PC-9 (cell line): ENCODE measurements at regions not wholly inside any gene's neighbourhood (a gene's known extent, or its start where the extent isn't known, plus 50 kb on each side); places are given as distances from the start of the nearest gene placed in this dataset.

Experiments
- BruUV-seq: library from RNA; stranded (reverse); fragments of 400-500 nt; replicated peaks from 2 replicates; lab custom pipeline; 2021; lab: Mats Ljungman, UMichigan
- CTCF ChIA-PET: fragments of 300-600 bp; sonication (Branson Sonifier 250); formaldehyde crosslinking; loops from one replicate; lab custom pipeline; 2022; ENCODE audit warnings: antibody characterized with exemption; lab: Charles Lee
- POLR2A ChIA-PET: fragments of 300-600 bp; sonication (Branson Sonifier 250); formaldehyde crosslinking; loops from one replicate; lab custom pipeline; 2022; ENCODE audit warnings: antibody characterized with exemption; ENCODE audit not compliant: unreplicated experiment; lab: Charles Lee
- DNase-seq, 2 experiments: peaks; one replicate each; pipeline versions ENCODE4 v3.0.0 to v3.0.0-alpha.2; 2015 to 2022; ENCODE audit warnings: mixed read lengths in 1 of 2
- H2AFZ ChIP-seq: fragments of 200-600 bp; sonication (generic); 2 replicates; pipeline ENCODE4 v1.8.1; 2017; ENCODE audit warnings: antibody characterized with exemption
- H3F3A ChIP-seq: fragments of 200-600 bp; sonication (generic); 2 replicates; pipeline ENCODE4 v1.8.1; 2017; ENCODE audit warnings: antibody characterized with exemption, mild to moderate bottlenecking, low read depth; ENCODE audit not compliant: insufficient read depth
- H3K27ac ChIP-seq: fragments of 200-600 bp; sonication (generic); 2 replicates; pipeline ENCODE4 v1.6.1; 2016; ENCODE audit warnings: mixed run types
- H3K27me3 ChIP-seq: fragments of 200-600 bp; sonication (generic); 2 replicates; pipeline ENCODE4 v1.6.1; 2016; ENCODE audit warnings: low read depth, mixed run types; ENCODE audit not compliant: insufficient read depth
- H3K36me3 ChIP-seq: fragments of 200-600 bp; sonication (generic); 2 replicates; pipeline ENCODE4 v1.6.1; 2016; ENCODE audit warnings: low read depth, mixed run types
- H3K4me1 ChIP-seq: fragments of 200-600 bp; sonication (generic); replicated peaks from 2 replicates; pipeline ENCODE4 v1.6.1; 2016; ENCODE audit warnings: mixed run types; ENCODE audit not compliant: insufficient read depth
- H3K4me2 ChIP-seq: fragments of 200-600 bp; sonication (generic); 2 replicates; pipeline ENCODE4 v1.6.1; 2017; ENCODE audit warnings: mixed run types
- H3K4me3 ChIP-seq: fragments of 200-600 bp; sonication (generic); 2 replicates; pipeline ENCODE4 v1.6.1; 2016; ENCODE audit warnings: mixed run types
- H3K79me2 ChIP-seq: fragments of 200-600 bp; sonication (generic); 2 replicates; pipeline ENCODE4 v1.6.1; 2017; ENCODE audit warnings: low read depth, mixed run types
- H3K9me2 ChIP-seq: fragments of 200-600 bp; sonication (generic); 2 replicates; pipeline ENCODE4 v1.8.1; 2017; ENCODE audit warnings: mild to moderate bottlenecking; ENCODE audit not compliant: insufficient read depth
- H3K9me3 ChIP-seq: fragments of 200-600 bp; sonication (generic); 2 replicates; pipeline ENCODE4 v1.8.1; 2016; ENCODE audit warnings: low read depth; ENCODE audit not compliant: insufficient read depth
- H4K20me1 ChIP-seq: fragments of 200-600 bp; sonication (generic); 2 replicates; pipeline ENCODE4 v1.8.1; 2017; ENCODE audit not compliant: insufficient read depth
- CTCF ChIP-seq: fragments of 200-600 bp; sonication (generic); conservative IDR thresholded peaks from 2 replicates; pipeline ENCODE4 v1.6.1; 2017; ENCODE audit warnings: mixed run types, antibody characterized with exemption, mild to moderate bottlenecking, moderate library complexity
- EZH2 ChIP-seq: fragments of 200-600 bp; sonication (generic); IDR thresholded peaks from 2 replicates; pipeline ENCODE4 v1.8.0; 2017; ENCODE audit warnings: antibody characterized with exemption, low read depth
- intact Hi-C: fragments of 100-400 bp; cut with micrococcal nuclease; formaldehyde crosslinking; loops from one replicate; pipeline ENCODE4 v1.10.0; 2022; ENCODE audit not compliant: unreplicated experiment

- H3K9me2 ChIP-seq, result no peaks in the 10 kb centered on the region; the same call in 1 of the 2 replicates
- TF ChIP-seq CTCF (no peak), EZH2 (no peak)
- BruUV-seq, result no TSS peak
- H3F3A ChIP-seq, result no peaks in the 10 kb centered on the region
- no peak overlapping the region for H2AFZ ChIP-seq
- no peaks in the 10 kb centered on the region for H3K27me3 ChIP-seq
- intact Hi-C loops, result no loop called here
- H3K36me3 ChIP-seq, result no peaks in the 10 kb centered on the region
- H3K4me1 ChIP-seq, result no peaks in the 10 kb centered on the region
- H3K27ac ChIP-seq, result no peak overlapping the region
- no peak overlapping the region for H3K4me2 ChIP-seq
- DNase-seq, result no peak
- CTCF ChIA-PET, result no interaction called here
- H3K4me3 ChIP-seq, result no peak overlapping the region
- no peaks in the 10 kb centered on the region; the same call in 1 of the 2 replicates for H3K9me3 ChIP-seq
- no peaks in the 10 kb centered on the region for H4K20me1 ChIP-seq
- POLR2A ChIA-PET, result interaction anchor here (0.6 kb wide), 1 partner anchor 597 kb away, joined by 8 read pairs; no protein-coding TSS in a partner anchor
- H3K79me2 ChIP-seq, result no peaks in the 10 kb centered on the region
These were observed 736.3 kb downstream of the EFNB2 start for GRCh38 chr13:105799155-105799554.

GRCh38 chr13:105798541-105798940 lies 736.9 kb downstream of the EFNB2 start:
- no peak overlapping the region for H3K27ac ChIP-seq
- DNase-seq, result no peak
- no peak overlapping the region for H3K4me3 ChIP-seq
- H2AFZ ChIP-seq, result no peak overlapping the region
- POLR2A ChIA-PET, result interaction anchor here (0.6 kb wide), 1 partner anchor 563 kb away, joined by 5 read pairs; no protein-coding TSS in a partner anchor
- peaks cover 5% of the 10 kb centered on the region; the same call in 1 of the 2 replicates for H3K9me3 ChIP-seq
- H4K20me1 ChIP-seq, result no peaks in the 10 kb centered on the region
- no peaks in the 10 kb centered on the region for H3K4me1 ChIP-seq
- H3K36me3 ChIP-seq, result no peaks in the 10 kb centered on the region
- TF ChIP-seq CTCF (no peak), EZH2 (no peak)
- no peaks in the 10 kb centered on the region; the same call in 1 of the 2 replicates for H3K9me2 ChIP-seq
- no TSS peak for BruUV-seq
- intact Hi-C loops, result no loop called here
- CTCF ChIA-PET, result no interaction called here
- H3F3A ChIP-seq, result no peaks in the 10 kb centered on the region
- no peaks in the 10 kb centered on the region for H3K27me3 ChIP-seq
- no peak overlapping the region for H3K4me2 ChIP-seq
- H3K79me2 ChIP-seq, result no peaks in the 10 kb centered on the region

- ChIA-PET POLR2A (no interaction called here), CTCF (no interaction called here)
- Histone ChIP-seq H3K9me3 (peaks cover 5% of the 10 kb centered on the region; the same call in 1 of the 2 replicates), H3K36me3 (no peaks in the 10 kb centered on the region), H3F3A (no peaks in the 10 kb centered on the region), H3K79me2 (no peaks in the 10 kb centered on the region), H2AFZ (no peak overlapping the region), H3K4me3 (no peak overlapping the region), H3K4me2 (no peak overlapping the region), H3K27ac (no peak overlapping the region), H3K4me1 (no peaks in the 10 kb centered on the region), H3K9me2 (no peaks in the 10 kb centered on the region; the same call in 1 of the 2 replicates), H4K20me1 (no peaks in the 10 kb centered on the region), H3K27me3 (no peaks in the 10 kb centered on the region)
- TF ChIP-seq EZH2 (no peak), CTCF (no peak)
- DNase-seq, result no peak
- no TSS peak for BruUV-seq
- intact Hi-C loops, result no loop called here
These were observed 739.4 kb downstream of the EFNB2 start for GRCh38 chr13:105796081-105796480.
